ENCODE measurements at regions not wholly inside any gene's neighbourhood (a gene's known extent, or its start where the extent isn't known, plus 50 kb on each side); places are given as distances from the start of the nearest gene placed in this dataset.

DNA sequence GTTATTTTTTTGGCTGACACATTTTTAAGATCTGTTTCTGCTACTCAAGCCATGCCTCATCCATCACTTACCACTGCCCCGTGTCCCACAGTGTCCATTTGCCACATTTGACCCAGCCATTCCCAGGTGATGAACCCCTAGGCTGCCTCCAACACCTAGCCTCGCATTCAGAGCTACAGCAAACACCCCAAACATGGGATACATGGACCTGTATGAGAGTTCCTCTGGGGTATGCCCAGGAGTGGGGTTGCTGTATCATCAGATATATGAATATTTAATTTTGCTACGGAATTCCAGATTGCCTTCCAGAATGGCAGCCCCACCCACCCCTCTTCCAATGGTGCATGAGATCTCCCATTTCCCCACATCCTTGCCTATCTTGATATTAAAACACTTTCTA, 190.1 kb upstream of the RNF32 start:
- DNase-seq (ENCODE audit: low spot score) = no peak

DNA sequence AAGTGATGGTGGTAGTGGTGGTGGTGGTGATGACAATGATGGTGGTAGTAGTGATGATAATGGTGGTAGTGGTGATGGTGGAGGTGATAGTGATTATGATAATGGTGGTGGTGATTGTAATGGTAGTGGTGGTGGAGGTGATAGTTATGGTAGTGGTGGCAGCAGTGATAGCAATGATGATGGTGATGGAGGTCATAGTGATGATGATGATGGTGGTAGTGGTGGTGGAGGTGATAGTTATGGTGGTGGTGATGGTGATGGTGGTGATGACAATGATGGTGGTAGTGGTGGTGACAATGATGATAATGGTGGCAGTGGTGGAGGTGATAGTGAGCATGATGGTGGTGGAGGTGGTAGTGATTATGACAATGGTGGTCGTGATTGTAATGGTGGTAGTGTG, 191.7 kb upstream of the RNF32 start:
- DNase-seq (ENCODE audit: low spot score) = no peak

DNA sequence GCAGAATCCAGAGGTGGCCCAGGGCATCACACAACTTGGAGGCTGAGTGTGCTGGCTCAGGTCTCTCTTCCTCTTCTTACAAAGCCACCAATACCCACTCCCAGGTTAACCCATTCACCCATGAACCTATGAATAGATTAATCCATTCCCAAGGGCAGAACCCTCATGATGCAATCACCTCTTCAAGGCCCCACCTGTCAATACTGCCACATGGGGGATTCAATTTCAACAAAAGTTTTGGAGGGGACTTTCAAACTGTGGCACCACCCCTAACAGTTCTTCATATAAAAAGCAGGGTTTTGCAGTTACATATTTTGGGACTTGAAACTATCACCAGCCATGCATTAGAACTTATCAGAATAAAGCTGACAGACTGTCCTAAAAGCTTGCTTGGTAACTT, 193.6 kb upstream of the RNF32 start:
- no peak for DNase-seq (ENCODE audit: low spot score)

DNA sequence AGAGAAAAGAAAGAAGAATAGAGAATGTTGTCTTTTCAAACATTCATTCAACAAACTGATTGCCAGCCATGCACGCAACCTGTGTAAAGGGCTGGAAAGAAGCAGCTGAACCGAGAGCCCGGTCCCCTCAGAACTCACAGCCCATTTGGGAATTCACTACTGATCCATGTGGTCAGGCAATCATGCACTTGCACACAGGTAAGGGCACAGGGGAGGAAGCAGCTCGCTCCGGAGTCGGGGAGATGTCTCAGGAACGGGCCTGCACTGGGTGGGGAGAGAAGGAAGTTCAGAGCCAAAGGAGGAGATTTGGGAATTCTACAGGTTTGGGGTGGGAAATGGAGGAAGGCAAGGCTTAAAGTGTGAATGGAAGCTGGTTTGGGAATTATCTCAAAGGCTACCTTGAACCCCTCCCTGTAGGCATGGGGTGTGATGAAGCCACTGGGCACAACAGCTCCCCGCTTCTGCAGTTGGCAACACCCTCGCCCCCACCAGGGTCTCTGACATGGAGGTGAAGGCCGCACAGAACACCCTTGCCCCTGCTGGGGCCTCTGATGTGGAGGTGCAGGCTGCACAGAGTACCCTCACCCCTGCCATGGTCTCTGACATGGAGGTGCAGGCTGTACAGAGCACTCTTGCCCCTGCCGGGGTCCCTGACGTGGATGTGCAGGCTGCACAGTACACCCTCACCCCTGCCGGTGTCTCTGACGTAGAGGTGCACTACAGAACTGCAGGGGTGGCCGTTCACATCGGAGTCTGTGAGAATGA, 194.4 kb upstream of the RNF32 start:
- DNase-seq (ENCODE audit: low spot score) = no peak

DNA sequence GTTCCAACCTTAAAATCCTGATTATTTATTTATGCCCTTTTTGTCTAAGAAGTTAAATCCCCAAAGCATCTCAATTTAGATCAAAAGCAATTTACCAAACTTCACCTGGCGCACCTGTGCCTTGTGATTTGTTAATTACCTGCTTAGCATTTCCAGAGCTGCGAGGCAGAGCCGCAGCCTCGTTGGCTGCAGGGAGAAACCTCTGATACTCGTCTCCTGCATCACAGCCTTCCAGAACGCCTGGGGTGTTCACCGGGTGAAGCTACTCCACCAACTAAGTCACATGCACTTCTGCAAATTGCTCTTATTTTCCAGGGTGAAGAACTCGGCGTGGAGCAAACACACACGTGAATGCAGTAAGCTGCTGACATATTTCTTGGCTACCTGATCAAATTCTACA, 198.1 kb upstream of the RNF32 start:
- no peak for DNase-seq (ENCODE audit: low spot score)

DNA sequence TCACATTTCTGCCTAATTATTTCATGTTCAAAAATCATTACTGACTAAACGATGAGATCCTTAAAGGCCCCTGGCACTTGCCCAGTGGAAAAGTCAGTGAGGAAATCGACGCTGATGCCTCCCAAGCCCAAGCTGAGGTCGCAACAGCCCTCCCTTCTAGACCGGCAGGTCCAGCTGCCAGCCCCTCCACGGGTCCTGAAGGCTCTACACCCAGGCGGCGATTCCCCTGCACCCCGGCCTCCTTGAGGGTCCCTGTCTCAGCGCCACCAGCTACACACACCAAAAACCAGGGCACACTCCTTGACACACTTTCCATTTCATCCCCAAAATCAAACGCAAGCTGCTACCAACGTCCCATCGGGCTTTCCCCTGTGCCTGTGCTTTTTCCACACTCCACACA, 200.1 kb upstream of the RNF32 start:
- no peak for DNase-seq (ENCODE audit: low spot score)

DNA sequence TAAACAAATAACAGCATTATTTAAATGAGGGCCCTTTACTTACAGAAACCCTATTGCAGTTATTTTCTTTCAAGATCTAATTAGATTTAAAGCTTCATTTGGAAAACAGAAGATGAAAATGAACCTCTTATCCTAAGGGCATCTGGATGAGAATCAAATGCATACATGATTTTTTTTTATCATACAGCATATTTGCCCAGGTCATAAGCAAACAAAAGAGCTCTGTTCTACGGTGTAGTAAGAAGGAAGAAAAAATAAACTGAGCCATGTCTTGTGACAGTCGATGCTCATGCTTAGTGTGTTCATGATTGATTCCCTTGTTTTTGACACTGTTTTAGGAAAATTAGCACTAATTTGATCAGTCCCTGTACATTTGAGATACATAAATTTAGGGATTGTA, 202.6 kb upstream of the RNF32 start:
- DNase-seq (ENCODE audit: low spot score) = no peak

DNA sequence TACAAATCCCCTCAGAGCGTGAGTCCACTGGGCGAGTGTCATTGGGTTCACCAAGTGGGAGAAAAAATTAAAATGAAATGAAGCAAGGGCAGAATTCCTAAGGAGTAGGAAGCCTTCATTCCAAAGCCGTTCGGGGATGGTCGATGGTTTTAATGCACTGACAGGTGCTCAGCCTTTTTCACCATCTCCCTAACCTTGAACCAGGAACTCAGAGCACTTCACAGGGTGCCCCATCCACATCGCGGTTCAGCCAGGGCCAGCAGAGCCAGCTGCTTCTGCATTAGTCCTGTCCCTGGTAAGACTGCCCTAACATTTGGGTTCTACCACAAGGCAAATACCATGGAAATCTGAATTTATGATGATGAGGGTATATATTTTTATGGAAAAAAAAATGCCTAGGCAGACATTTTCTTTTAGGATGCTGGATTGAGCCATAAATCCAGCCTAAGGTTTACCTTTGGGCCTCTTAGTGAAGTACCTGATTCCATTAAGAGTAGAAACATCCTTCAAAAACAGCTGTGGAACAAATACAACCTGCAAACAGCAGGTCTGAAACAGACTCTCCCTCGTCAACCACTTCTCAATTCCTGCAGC, 203.5 kb upstream of the RNF32 start:
- DNase-seq (ENCODE audit: low spot score) = no peak

DNA sequence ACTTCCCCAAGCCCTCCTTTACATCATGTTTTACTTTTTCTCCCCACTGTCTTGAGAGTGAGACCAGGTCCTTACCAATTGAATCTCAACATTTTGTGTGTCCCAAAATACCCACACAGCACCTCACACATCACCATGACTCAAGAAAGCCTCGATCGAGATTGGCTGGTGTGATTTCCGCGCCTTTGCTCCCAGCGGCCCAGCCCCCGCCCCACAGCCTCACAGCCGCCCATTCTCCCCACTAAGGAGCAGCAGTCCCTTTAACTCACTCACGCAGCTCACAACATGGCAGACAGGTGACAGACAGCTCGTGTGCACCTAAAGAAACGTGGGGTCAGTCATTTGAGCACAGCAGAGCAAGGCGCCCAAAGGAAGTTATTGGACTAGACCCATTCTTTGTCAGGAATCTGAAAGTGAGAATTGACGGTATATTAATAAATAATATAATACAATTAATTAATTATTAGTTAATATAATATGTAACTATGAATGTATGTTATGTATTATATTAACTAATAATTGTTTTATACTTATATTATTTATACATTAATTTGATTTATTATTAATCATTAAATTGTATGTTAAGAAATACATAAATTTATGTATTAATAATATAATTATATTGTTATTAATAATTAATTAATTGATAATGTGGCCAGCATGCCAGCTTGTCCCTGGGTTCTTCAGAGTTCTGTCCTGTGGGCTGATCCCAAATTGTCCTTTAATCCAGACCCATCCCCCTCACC, 204.9 kb upstream of the RNF32 start:
- DNase-seq (ENCODE audit: low spot score) = no peak

DNA sequence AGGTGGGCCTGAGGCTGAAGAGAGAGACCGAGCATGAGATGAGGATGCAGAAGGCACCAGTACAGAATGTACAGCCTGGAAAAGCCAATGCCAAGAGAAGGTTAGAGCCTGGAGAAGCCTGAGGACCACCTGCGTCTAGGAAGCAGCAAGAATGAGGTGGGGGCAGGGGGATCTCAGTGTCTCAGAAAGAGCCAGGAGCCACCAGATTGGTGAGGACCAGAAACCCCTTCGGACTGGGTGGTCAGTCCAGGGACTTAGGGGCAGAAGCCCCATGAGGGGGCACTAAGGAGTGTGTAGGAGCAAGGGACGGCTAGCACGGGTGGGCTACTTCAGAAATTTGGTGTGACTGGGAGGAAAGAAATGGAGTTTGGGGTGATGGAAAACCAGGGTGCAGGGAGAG, 205.9 kb upstream of the RNF32 start:
- DNase-seq (ENCODE audit: low spot score) = no peak

DNA sequence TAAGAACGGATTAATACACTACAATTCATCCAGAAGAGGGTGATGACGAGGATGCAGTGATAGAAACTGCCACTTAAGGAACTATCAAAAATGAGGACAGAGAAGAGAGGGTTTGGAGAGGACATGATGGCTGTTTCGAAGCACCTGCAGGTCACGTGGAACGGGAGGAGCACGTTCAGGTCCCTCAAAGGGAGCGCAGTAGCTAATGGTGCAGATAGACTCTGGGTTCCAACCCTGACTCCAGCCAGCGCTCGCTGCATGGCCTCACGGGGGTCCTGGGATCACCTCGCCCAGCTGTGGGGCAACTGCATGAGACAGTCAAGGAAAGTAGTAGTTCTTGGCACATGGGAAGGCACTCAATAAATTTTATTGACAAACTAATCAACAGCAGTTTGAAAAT, 208.6 kb upstream of the RNF32 start:
- no peak for DNase-seq (ENCODE audit: low spot score)

DNA sequence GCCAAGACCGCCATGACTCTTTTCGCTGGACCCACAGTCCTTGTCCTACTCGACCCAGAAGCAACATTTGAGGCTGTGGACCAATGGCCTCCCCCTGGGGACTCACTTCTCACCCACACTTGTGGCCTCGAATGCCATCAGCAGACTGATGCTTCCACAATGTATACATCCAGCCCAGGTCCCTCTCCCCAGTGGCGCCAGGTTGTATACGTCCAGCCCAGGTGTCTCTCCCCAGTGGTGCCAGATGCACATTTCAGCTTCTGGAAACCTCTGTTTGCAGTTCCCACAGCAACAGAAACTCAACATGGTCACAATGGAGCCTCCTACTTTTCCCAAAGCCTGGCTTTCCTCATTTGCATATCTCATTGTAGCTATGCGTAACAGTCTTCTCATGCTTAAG, 210.5 kb upstream of the RNF32 start:
- DNase-seq (ENCODE audit: low spot score) = no peak

DNA sequence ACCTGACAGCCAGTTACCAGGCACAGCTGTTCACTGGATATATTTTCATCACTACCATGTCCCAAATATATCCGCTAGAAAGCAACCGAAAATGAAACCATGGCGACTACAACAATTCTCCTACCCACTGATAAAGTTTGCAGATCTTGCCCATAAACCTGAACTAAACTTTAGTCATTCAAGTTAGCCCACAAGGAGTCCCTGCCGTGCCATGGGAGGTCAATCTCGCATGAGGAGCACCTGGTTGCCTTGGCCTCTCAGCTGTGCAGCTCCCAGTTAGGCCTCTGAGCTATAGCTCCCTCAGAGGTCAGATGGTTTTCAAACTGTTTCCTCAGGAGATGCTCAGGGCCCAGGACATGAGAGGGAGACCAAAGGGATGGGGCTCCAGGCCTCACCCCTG, 211.1 kb upstream of the RNF32 start:
- DNase-seq (ENCODE audit: low spot score) = no peak

DNA sequence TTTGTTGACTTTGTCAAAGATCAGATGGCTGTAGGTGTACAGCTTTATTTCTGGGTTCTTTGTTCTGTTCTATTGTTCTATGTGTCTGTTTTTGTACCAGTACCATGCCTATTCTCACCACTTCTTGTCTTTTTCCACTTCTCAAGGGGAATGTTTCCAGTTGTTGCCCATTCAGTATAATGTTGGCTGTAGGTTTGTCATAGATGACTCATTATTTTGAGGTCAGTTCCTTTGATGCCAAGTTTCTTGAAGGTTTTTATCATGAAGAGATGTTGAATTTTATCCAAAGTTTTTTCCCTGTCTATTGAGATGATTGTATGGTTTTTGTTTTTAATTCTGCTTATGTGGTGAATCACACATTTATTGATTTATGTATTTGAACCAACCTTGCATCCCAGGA, 216.7 kb upstream of the RNF32 start:
- DNase-seq (ENCODE audit: low spot score) = peak; percentile 2

DNA sequence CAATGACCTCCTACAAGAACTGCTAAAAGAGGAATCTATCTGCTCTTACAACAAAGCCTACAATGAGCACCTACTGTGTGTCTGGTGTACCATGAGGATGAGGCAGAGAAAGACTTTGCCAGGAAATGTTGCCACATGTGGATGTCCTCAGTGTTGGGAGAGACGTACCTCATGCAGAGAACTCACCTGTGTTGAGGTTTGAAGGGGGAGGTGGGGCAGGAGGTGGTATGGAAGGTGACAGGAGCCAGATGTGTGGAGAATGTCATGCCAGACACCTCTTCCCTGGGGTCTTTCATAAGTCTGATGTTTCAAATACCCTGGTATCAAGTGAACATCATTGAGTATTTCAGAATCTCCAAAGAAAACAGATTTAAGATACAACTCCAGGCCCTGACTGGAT, 220.1 kb upstream of the RNF32 start:
- no peak for DNase-seq (ENCODE audit: low spot score)

DNA sequence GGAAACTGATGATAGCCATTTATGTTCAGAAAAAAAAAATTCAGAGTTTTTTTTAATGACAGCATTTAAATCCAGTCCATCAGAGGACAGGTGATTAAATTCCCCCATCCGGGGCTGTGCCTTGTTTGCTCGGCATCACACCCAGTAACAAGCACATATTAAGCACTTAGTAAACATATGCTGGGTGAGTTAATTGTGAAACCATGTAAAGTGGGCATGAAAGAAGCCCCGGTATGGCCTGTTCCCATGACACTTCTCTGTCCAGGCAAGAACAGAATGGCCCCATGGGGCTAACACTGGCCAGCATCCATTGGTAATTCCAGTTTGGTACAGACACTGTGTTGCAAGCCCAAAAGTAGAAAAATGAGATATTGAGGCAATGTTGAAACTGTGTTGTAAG, 220.8 kb upstream of the RNF32 start:
- DNase-seq (ENCODE audit: low spot score) = no peak

DNA sequence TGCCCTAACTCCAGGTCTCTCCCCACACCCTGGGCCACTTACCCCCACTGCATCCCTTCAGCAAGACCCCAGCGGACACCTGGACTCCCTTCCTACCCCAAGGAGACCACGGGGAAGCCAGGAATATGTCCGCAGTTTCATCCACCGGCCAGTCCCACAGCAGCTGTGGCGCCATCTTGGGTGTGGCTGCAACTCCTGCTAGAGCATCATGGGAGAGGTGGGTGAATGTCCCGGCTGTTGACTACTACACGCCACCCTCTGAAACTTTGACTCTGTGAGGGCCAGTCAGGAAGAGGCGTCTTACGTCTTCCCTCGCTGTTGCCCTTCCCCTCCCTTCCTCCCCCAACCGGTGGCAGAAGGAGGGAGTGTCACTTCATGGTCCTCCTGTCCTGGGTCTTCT, 238.3 kb upstream of the RNF32 start:
- no peak for DNase-seq (ENCODE audit: low spot score)

DNA sequence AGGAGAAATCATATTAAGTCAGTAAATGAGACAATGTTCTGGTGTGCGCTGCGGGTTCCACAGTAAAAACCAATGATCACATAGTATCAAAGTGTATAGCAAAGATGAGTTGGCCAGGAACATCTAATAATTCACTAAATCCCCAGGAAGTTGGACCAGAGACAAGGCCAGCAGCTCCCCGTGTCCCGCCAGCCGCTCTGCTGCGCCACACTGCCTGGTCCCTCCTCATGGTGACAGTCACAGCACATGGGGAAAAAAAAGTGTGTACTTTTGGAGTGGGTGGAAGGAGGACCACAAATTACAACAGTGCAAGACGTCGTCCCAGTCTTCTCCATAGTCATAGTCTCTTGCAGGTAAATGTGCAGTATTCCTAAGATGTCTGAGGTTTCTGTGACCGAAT, 239.0 kb upstream of the RNF32 start:
- DNase-seq (ENCODE audit: low spot score) = no peak

DNA sequence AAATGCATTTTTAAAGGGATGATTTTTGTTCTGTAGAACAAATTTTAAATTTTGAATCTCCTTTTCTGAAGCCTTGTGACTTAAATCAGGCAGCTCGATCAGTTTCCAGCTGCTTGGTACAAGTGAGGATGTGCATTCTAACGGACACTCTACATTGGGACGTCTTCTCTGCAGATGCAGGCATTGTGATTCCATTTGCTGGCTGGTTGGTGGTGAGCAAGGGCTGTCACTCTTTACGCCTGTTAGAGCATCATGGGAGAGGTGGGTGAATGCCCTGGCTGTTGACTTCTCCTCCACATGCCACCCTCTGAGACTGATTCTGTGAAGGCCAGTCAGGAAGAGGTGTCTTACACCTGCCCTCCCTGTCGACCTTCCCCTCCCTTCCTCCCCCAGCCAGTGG, 240.5 kb upstream of the RNF32 start:
- DNase-seq (ENCODE audit: low spot score) = no peak

DNA sequence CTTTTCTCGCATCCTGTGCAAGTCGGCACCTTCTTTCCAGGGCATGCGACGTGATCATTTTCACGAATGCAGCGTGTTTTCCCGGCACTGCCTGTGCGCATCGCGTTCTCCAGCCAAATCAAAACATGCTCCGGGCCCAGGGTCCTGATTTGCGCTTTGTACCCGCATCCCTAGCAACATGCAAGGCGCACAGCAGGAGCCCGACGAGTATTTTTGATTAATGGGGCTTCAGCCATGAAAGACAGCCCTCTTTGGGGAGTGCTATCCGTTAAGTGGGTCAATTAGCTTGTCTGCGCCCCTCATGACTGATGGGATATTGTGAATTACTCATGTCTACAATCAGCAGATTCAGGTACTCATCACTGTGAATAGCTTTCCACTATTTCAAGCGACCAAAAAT, 243.3 kb upstream of the RNF32 start:
- DNase-seq (ENCODE audit: low spot score) = no peak

DNA sequence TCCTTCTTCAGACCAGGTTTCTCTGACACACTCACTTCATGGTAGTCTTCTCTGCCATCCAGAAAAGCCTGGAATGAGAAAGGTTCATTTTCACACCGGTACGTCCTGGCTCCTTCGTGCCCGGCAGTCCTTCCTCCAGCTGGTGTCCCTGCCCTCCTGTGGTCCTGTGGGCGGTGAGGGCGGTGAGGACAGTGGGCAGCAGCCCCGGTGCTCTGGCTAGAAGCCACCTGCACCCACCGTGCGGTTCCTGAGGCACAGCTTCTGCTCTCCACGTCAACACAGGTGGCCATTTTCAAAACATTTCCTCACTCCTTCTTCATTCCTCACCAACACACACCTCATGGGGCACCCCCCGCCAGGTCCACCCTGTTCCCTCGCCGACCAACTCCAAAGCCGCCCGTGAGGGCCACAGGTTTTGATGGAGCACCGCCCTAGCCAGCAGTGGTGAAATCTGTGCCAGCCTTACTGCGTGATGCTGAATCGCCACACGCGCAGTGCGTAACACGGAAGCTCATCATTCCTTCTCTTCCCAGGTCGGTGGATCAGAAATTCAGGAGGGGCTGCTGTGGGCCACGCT, 251.4 kb upstream of the RNF32 start:
- no peak for DNase-seq (ENCODE audit: low spot score)

DNA sequence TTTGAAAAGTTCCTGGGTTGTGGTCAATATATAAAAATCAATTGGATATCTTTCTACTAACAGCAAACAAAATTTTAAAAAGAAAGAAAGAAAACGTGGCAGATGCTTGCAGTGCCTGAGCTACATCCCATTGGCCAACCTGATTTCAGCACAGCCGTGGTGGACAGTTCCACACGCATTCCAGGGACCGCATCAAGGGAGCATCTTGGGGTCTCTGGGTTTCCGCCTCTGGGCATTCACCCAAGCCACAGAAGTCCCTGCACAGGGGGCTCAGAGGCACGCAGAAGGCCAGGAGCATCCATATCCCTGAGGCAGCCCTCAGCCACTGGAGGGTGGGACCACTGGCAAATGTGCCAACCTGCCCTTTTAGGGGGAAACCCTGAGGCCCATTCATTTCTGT, 254.5 kb upstream of the RNF32 start:
- DNase-seq (ENCODE audit: low spot score) = no peak

DNA sequence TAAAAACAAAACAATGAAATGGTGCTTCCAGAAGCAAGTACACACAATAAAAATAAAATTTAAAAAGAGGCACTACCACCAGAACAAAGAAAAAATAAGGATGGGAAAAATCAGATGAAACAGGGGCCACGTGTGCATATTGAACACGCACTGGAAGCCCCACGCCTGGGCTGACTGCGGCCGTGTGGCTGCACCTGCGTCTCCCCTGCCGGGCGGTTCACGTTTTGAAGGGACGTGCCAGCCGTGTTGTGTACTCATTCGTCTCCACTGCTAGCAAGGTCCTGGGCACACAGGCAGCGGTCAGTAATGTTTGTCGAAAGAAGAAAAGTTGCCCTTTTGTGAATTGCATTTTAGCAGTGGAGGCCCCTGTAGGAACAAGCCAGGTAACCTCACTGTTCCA, 255.9 kb upstream of the RNF32 start:
- DNase-seq (ENCODE audit: low spot score) = no peak

Data from A172 (cell line).